ENCODE measurements at regions not wholly inside any gene's neighbourhood (a gene's known extent, or its start where the extent isn't known, plus 50 kb on each side); places are given as distances from the start of the nearest gene placed in this dataset.

GRCh38 chr3:56928379-56929068, 126.8 kb upstream of the ARHGEF3 start:
- no peak overlapping the region for H3K14ac ChIP-seq (replicated peaks; ENCODE audit: low read depth, low read length)
- no peak overlapping the region for H3K18ac ChIP-seq (ENCODE audit: low read depth, low read length)
- no peak overlapping the region for H3K4me2 ChIP-seq (ENCODE audit: low read depth, low read length)
- H3K56ac ChIP-seq (ENCODE audit: extremely low read depth, insufficient read depth, low read length) = no peak overlapping the region
- POLR2A ChIA-PET (ENCODE audit: unreplicated experiment) = no interaction called here
- dilution Hi-C loops (cut with HindIII; ENCODE audit: low sequenced_read_pairs, unreplicated experiment) = no loop called here
- no TSS peak for BruUV-seq (replicated peaks)
- no peak overlapping the region for H3K23ac ChIP-seq (ENCODE audit: low read depth, low read length)
- 50% methylated on average over 1 of the region's 3 CpGs; no CpG with 5 or more reads in 1 of the 2 experiments for WGBS, 2 experiments (ENCODE audit: extremely low coverage in 2 of 2, insufficient read length in 1 of 2)
- no peak for TF ChIP-seq BHLHE40 (IDR thresholded peaks at IDR 0.05; ENCODE audit: low read depth, low read length)
- no peak for TF ChIP-seq MAZ (IDR thresholded peaks at IDR 0.05; ENCODE audit: borderline replicate concordance, low read depth, low read length)
- no peak for TF ChIP-seq SMC3 (IDR thresholded peaks at IDR 0.05; ENCODE audit: low read depth, low read length)
- TF ChIP-seq, protein P1, sequence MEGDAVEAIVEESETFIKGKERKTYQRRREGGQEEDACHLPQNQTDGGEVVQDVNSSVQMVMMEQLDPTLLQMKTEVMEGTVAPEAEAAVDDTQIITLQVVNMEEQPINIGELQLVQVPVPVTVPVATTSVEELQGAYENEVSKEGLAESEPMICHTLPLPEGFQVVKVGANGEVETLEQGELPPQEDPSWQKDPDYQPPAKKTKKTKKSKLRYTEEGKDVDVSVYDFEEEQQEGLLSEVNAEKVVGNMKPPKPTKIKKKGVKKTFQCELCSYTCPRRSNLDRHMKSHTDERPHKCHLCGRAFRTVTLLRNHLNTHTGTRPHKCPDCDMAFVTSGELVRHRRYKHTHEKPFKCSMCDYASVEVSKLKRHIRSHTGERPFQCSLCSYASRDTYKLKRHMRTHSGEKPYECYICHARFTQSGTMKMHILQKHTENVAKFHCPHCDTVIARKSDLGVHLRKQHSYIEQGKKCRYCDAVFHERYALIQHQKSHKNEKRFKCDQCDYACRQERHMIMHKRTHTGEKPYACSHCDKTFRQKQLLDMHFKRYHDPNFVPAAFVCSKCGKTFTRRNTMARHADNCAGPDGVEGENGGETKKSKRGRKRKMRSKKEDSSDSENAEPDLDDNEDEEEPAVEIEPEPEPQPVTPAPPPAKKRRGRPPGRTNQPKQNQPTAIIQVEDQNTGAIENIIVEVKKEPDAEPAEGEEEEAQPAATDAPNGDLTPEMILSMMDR (conservative IDR thresholded peaks at IDR 0.05; ENCODE audit: low read depth, low read length) = no peak
- no peak for TF ChIP-seq CEBPB (IDR thresholded peaks at IDR 0.05; ENCODE audit: low read depth, low read length)
- TF ChIP-seq MXI1 (IDR thresholded peaks at IDR 0.05; ENCODE audit: borderline replicate concordance, low read depth, low read length) = no peak
- no peak for TF ChIP-seq NFE2L2 (IDR thresholded peaks at IDR 0.05; ENCODE audit: low read depth, low read length)
- no peaks in the 10 kb centered on the region for H3K27me3 ChIP-seq (ENCODE audit: control insufficient read depth, insufficient read depth, low read length)
- peaks cover 2% of the 10 kb centered on the region; the same call in 1 of the 2 replicates for H3K4me1 ChIP-seq (ENCODE audit: control insufficient read depth, insufficient read depth, low read length)
- no peak overlapping the region for H2AK9ac ChIP-seq (replicated peaks; ENCODE audit: low read depth, low read length, poor library complexity)
- no peak overlapping the region for H4K8ac ChIP-seq (ENCODE audit: low read depth in 2 of 2, low read length in 2 of 2)
- 0 out of 2 replicates have a peak, but pooled peaks cover 8% of the 10 kb centered on the region for H3K9me1 ChIP-seq (ENCODE audit: insufficient read depth, low read length)
- ATAC-seq (ENCODE audit: low read depth) = peak; percentile 27; the same call in 1 of the 2 replicates
- H3K36me3 ChIP-seq (ENCODE audit: control insufficient read depth, insufficient read depth, low read length) = no peaks in the 10 kb centered on the region
- no peak overlapping the region for H3K9ac ChIP-seq (ENCODE audit: low read depth, low read length)
- H3K79me1 ChIP-seq (ENCODE audit: low read depth in 1 of 2, low read length in 2 of 2) = no peaks in the 10 kb centered on the region
- H2AFZ ChIP-seq (replicated peaks; ENCODE audit: low read length, poor library complexity) = no peak overlapping the region
- H2BK20ac ChIP-seq (ENCODE audit: low read depth, low read length) = no peak overlapping the region
- H3K27ac ChIP-seq (ENCODE audit: insufficient read depth, low read length) = no peak overlapping the region
- H2BK5ac ChIP-seq (ENCODE audit: low read depth, low read length, poor library complexity, severe bottlenecking) = no peak overlapping the region
- H3K9me3 ChIP-seq (ENCODE audit: control insufficient read depth, insufficient read depth, low read length) = no peaks in the 10 kb centered on the region
- no peaks in the 10 kb centered on the region for H4K20me1 ChIP-seq (ENCODE audit: insufficient read depth, low read length)
- H2BK15ac ChIP-seq (ENCODE audit: low read depth, low read length) = no peak overlapping the region
- CTCF ChIA-PET = no interaction called here
- in situ Hi-C loops (cut with MboI; ENCODE audit: low sequenced_read_pairs) = no loop called here
- H3K4me3 ChIP-seq (ENCODE audit: insufficient read depth, low read depth, low read length) = no peak overlapping the region
- no peak overlapping the region for H4K91ac ChIP-seq (ENCODE audit: insufficient read depth, low read depth, low read length)
- no peak overlapping the region for H3K4ac ChIP-seq (ENCODE audit: low read depth, low read length)
- no peak overlapping the region for H4K5ac ChIP-seq (ENCODE audit: low read depth, low read length)
- no peak for DNase-seq
- H2AK5ac ChIP-seq (ENCODE audit: low read depth, low read length) = no peak overlapping the region
- intact Hi-C loops (cut with micrococcal nuclease) = no loop called here
- no peak overlapping the region for H2BK120ac ChIP-seq (ENCODE audit: low read depth, low read length)
